ENCODE measurements at regions not wholly inside any gene's neighbourhood (a gene's known extent, or its start where the extent isn't known, plus 50 kb on each side); places are given as distances from the start of the nearest gene placed in this dataset.

DNA sequence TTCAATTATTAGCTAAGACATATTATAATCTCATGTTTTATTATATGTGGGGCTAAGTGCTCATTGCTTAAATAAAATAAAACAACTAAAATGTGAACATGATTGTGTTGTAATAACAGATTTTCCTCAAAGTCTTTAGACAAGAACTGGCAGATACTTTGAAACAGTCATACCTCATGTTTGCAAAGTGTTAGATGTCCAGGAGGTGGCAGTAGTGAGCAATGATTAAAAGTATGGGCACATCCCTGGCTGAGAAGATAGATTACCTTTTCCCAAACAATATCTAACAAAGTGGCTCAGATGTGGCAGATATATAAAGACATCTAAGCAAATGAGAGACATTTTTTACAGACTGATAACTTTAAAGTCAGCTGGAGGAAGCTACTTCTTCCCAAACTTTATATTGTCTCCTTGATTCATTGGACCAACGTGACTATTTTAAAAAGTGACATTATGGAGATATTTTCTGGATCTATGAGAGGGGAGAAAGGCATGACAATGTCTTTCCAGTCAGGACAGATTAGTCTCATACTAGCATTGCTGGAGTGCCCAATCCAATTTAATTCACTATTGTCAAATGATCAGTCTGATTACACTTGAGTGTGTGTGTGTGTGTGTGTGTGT is 269.8 kb downstream of the S1PR1 start:
- H3K9me3 ChIP-seq, result no peaks in the 10 kb centered on the region
- no peak overlapping the region for H3K27ac ChIP-seq
- ChIA-PET POLR2A (no interaction called here), CTCF (interaction anchor here (1.0 to 1.3 kb wide), 2 partner anchors 15 to 33 kb away, joined by 3 read pairs; no protein-coding TSS in a partner anchor)
- FAIRE-seq, result no peak
- no peak overlapping the region for H3K4me3 ChIP-seq
- no peak overlapping the region for H3K4me2 ChIP-seq
- 27% methylated on average over 1 of the region's 1 CpG for WGBS (ENCODE audit: missing lambda C conversion rate)
- no peaks in the 10 kb centered on the region for H3K4me1 ChIP-seq
- peak in 1 of 2 experiments; percentile 70; a peak in 2 of 6 replicates for ATAC-seq
- peak; percentile 45 for TF ChIP-seq CTCF (IDR thresholded peaks at IDR 0.05)
- TF ChIP-seq SMC3 (IDR thresholded peaks at IDR 0.05), result no peak; the same call in 2 of the 3 replicates
- no peak for TF ChIP-seq EP300 (IDR thresholded peaks at IDR 0.05)
- TF ChIP-seq RFX5 (IDR thresholded peaks at IDR 0.05), result no peak
- no peak for TF ChIP-seq MAZ (IDR thresholded peaks at IDR 0.05; ENCODE audit: borderline replicate concordance, low read depth, low read length)
- TF ChIP-seq, protein P1, sequence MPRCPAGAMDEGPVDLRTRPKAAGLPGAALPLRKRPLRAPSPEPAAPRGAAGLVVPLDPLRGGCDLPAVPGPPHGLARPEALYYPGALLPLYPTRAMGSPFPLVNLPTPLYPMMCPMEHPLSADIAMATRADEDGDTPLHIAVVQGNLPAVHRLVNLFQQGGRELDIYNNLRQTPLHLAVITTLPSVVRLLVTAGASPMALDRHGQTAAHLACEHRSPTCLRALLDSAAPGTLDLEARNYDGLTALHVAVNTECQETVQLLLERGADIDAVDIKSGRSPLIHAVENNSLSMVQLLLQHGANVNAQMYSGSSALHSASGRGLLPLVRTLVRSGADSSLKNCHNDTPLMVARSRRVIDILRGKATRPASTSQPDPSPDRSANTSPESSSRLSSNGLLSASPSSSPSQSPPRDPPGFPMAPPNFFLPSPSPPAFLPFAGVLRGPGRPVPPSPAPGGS (IDR thresholded peaks at IDR 0.05), result no peak
- peak in 1 of 2 experiments; percentile 20; a peak in 1 of 5 replicates for TF ChIP-seq RAD21 (conservative IDR thresholded peaks at IDR 0.05 in 1 of 2, IDR thresholded peaks at IDR 0.05 in 1 of 2)
- TF ChIP-seq FOSB (CRISPR knock-in tag; IDR thresholded peaks at IDR 0.05), result no peak
- no peak for TF ChIP-seq HOXA7 (CRISPR knock-in tag; IDR thresholded peaks at IDR 0.05)
- DNase-seq (ENCODE audit: low read depth in 1 of 2, low spot score in 1 of 2), result peak; percentile 6 to 35

DNA sequence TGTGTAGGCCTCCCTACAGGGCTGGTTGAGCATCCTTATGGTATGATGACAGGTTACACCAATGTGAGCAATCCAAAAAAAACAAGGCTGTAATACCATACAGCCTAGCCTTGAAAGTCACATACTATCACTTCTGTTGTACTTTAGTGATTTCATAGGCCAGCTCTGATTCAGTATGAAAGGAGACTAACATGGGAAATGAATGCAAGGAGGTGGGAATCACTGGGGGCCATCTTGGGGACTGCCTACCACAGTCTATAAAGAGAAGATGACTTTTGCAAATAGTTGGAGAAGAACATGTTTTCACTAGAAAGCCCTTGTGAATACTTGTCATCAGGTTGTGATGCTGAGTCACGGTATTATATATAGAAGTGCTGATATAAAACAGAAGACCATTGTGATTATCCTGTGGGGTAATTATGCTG is 270.7 kb downstream of the S1PR1 start:
- Histone ChIP-seq H3K4me1 (no peaks in the 10 kb centered on the region), H3K4me2 (no peak overlapping the region), H3K4me3 (no peak overlapping the region), H3K27ac (no peak overlapping the region), H3K9me3 (no peaks in the 10 kb centered on the region)
- DNase-seq (ENCODE audit: low read depth in 1 of 2, low spot score in 1 of 2) (no peak), FAIRE-seq (no peak), ATAC-seq (no peak)
- WGBS (ENCODE audit: missing lambda C conversion rate), result 17% methylated on average over 1 of the region's 1 CpG
- POLR2A ChIA-PET, result no interaction called here
- TF ChIP-seq FOSB (CRISPR knock-in tag; IDR thresholded peaks at IDR 0.05) (no peak), CBX2 (IDR thresholded peaks at IDR 0.05; ENCODE audit: borderline replicate concordance, low read depth) (no peak)
- CTCF ChIA-PET, result interaction anchor here (1.0 kb wide), 1 partner anchor 16 kb away, joined by 3 read pairs; no protein-coding TSS in a partner anchor

DNA sequence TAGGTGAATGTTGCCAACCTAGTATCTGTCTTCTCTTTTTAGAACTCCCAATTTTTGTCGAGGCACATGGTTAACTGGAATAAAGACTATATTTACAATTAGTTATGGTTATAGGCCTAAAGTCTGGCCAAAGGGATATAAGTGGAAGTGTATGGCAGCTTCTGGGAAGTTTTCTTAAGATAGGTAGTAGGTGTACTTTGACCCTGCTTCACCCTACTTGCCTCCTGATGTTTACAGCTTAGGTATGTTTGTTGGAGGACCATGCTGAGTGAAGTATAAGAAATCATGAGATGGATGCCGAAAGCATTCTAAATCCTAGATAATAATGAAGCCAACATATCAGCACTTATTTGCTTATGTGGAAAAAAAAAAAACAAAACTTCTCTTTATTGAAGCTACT is 272.1 kb downstream of the S1PR1 start:
- Histone ChIP-seq H3K4me2 (no peak overlapping the region), H3K4me3 (no peak overlapping the region), H3K27ac (no peak overlapping the region), H3K4me1 (no peaks in the 10 kb centered on the region), H3K9me3 (no peaks in the 10 kb centered on the region)
- no peak for DNase-seq (ENCODE audit: low read depth in 1 of 2, low spot score in 1 of 2)
- ChIA-PET POLR2A (no interaction called here), CTCF (interaction anchor here (1.6 kb wide), 1 partner anchor 11 kb away, joined by 6 read pairs; no protein-coding TSS in a partner anchor)
- 20% methylated on average over 2 of the region's 2 CpGs for WGBS (ENCODE audit: missing lambda C conversion rate)
- no peak for TF ChIP-seq KDM1A (IDR thresholded peaks at IDR 0.05; ENCODE audit: low read depth)
- no peak for TF ChIP-seq EP300 (IDR thresholded peaks at IDR 0.05)
- no peak for FAIRE-seq
- no peak for ATAC-seq

- H3K27ac ChIP-seq, result no peak overlapping the region
- 0% methylated on average over 1 of the region's 1 CpG for WGBS (ENCODE audit: missing lambda C conversion rate)
- no peak overlapping the region for H3K4me2 ChIP-seq
- POLR2A ChIA-PET, result no interaction called here
- H3K4me1 ChIP-seq, result no peaks in the 10 kb centered on the region
- ATAC-seq, result no peak
- CTCF ChIA-PET, result interaction anchor here (1.6 kb wide), 1 partner anchor 10 kb away, joined by 6 read pairs; no protein-coding TSS in a partner anchor
- no peak overlapping the region for H3K4me3 ChIP-seq
- no peaks in the 10 kb centered on the region for H3K9me3 ChIP-seq
- FAIRE-seq, result no peak
- no peak for DNase-seq (ENCODE audit: low read depth in 1 of 2, low spot score in 1 of 2)
- TF ChIP-seq CBX2 (IDR thresholded peaks at IDR 0.05; ENCODE audit: borderline replicate concordance, low read depth) (no peak), ZNF302 (CRISPR knock-in tag; IDR thresholded peaks at IDR 0.05) (no peak), PHF8 (IDR thresholded peaks at IDR 0.05; ENCODE audit: borderline replicate concordance, low read depth) (no peak), POLR2A (IDR thresholded peaks at IDR 0.05; ENCODE audit: low read length) (no peak), CTCF (IDR thresholded peaks at IDR 0.05) (no peak), NPAS2 (CRISPR knock-in tag; IDR thresholded peaks at IDR 0.05; ENCODE audit: borderline replicate concordance) (no peak), HMGXB4 (CRISPR knock-in tag; IDR thresholded peaks at IDR 0.05; ENCODE audit: borderline replicate concordance) (no peak), MAX (IDR thresholded peaks at IDR 0.05) (no peak), FOSL2 (IDR thresholded peaks at IDR 0.05) (no peak), FOSL2 (CRISPR knock-in tag; IDR thresholded peaks at IDR 0.05) (no peak), HEYL (CRISPR knock-in tag; IDR thresholded peaks at IDR 0.05) (no peak)
- TF ChIP-seq, protein P2, sequence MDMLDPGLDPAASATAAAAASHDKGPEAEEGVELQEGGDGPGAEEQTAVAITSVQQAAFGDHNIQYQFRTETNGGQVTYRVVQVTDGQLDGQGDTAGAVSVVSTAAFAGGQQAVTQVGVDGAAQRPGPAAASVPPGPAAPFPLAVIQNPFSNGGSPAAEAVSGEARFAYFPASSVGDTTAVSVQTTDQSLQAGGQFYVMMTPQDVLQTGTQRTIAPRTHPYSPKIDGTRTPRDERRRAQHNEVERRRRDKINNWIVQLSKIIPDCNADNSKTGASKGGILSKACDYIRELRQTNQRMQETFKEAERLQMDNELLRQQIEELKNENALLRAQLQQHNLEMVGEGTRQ (IDR thresholded peaks at IDR 0.05), result no peak
Observed at GRCh38 chr1:101509370-101509769, 272.6 kb downstream of the S1PR1 start.

Measured in A549 (cell line).